BLaER1 treated with 17β-estradiol and CSF1 and Interleukin-3, amounts not matched to agents 10 nM and 100 nM (cell line): ENCODE measurements at regions not wholly inside any gene's neighbourhood (a gene's known extent, or its start where the extent isn't known, plus 50 kb on each side); places are given as distances from the start of the nearest gene placed in this dataset.
"Not testable (repeated sequence)": the region's sequence is repeated elsewhere in the genome, so short reads cannot be mapped to it uniquely, and the experiment has no call there.

Experiments used
- H3K27ac ChIP-seq, 11 experiments: shearing (Covaris generic); formaldehyde crosslinking; 2 replicates each; pipeline ENCODE4 v1.8.1; 2022
- H3K27me3 ChIP-seq, 11 experiments: shearing (Covaris generic); formaldehyde crosslinking; 2 replicates each; pipeline ENCODE4 v1.8.1; 2022
- H3K36me3 ChIP-seq, 11 experiments: shearing (Covaris generic); formaldehyde crosslinking; 2 replicates each; pipeline ENCODE4 v1.8.1; 2022
- H3K4me1 ChIP-seq, 10 experiments: shearing (Covaris generic); formaldehyde crosslinking; 2 replicates each; pipeline ENCODE4 v1.8.1; 2022
- H3K4me2 ChIP-seq, 11 experiments: shearing (Covaris generic); formaldehyde crosslinking; 2 replicates each; pipeline ENCODE4 v1.8.1; 2022
- H3K4me3 ChIP-seq, 10 experiments: shearing (Covaris generic); formaldehyde crosslinking; 2 replicates each; pipeline ENCODE4 v1.8.1; 2022
- H3K9ac ChIP-seq, 11 experiments: shearing (Covaris generic); formaldehyde crosslinking; 2 replicates each; pipeline ENCODE4 v1.8.1; 2022
- H3K9me3 ChIP-seq, 11 experiments: shearing (Covaris generic); formaldehyde crosslinking; replicated peaks in 1 of 11; 2 replicates each; pipeline ENCODE4 v1.8.1; 2022
- H4K20me1 ChIP-seq, 11 experiments: shearing (Covaris generic); formaldehyde crosslinking; 2 replicates each; pipeline ENCODE4 v1.8.1; 2022
- Cebpa-rat ChIP-seq, 11 experiments: shearing (Covaris generic); IDR thresholded peaks; 2 replicates each; pipeline ENCODE4 v1.8.1; 2022

GRCh38 chr6:144413418-144413817 lies 128.3 kb downstream of the UTRN start:
- H3K36me3 ChIP-seq, result peaks cover 20 to 54% (median 32%) of the 10 kb centered on the region in 11 experiments; a peak in 20 of 22 replicates
- no peaks in the 10 kb centered on the region for H3K27me3 ChIP-seq
- no peak for TF ChIP-seq Cebpa-rat (IDR thresholded peaks at IDR 0.05)
- peaks cover 0 to 10% (median 1%) of the 10 kb centered on the region in 10 experiments; a peak in 13 of 20 replicates for H3K4me1 ChIP-seq
- H3K27ac ChIP-seq, result no peak overlapping the region
- H3K4me2 ChIP-seq, result no peak overlapping the region
- H3K4me3 ChIP-seq, result no peak overlapping the region
- no peak overlapping the region for H3K9ac ChIP-seq
- peaks cover 0 to 13% (median 7%) of the 10 kb centered on the region in 11 experiments; a peak in 11 of 22 replicates for H3K9me3 ChIP-seq
- peaks cover 27 to 100% (median 76%) of the 10 kb centered on the region in 11 experiments for H4K20me1 ChIP-seq

GRCh38 chr6:144415014-144415413 lies 129.9 kb downstream of the UTRN start:
- no peak for TF ChIP-seq Cebpa-rat (IDR thresholded peaks at IDR 0.05)
- Histone ChIP-seq H3K9me3 (peaks cover 0 to 9% (median 7%) of the 10 kb centered on the region in 11 experiments; a peak in 10 of 22 replicates), H3K9ac (no peak overlapping the region), H3K4me2 (no peak overlapping the region), H3K27ac (no peak overlapping the region), H3K4me3 (no peak overlapping the region), H3K4me1 (peaks cover 0 to 17% (median 11%) of the 10 kb centered on the region in 10 experiments; a peak in 16 of 20 replicates), H4K20me1 (peaks cover 40 to 100% (median 75%) of the 10 kb centered on the region in 11 experiments), H3K27me3 (no peaks in the 10 kb centered on the region), H3K36me3 (peaks cover 13 to 38% (median 22%) of the 10 kb centered on the region in 11 experiments; a peak in 19 of 22 replicates)

GRCh38 chr6:144415835-144416237 lies 130.7 kb downstream of the UTRN start:
- peaks cover 7 to 35% (median 22%) of the 10 kb centered on the region in 11 experiments; a peak in 20 of 22 replicates for H3K36me3 ChIP-seq
- no peak overlapping the region for H3K4me3 ChIP-seq
- H3K9ac ChIP-seq, result no peak overlapping the region
- no peak overlapping the region for H3K4me2 ChIP-seq
- no peak overlapping the region for H3K27ac ChIP-seq
- no peak for TF ChIP-seq Cebpa-rat (IDR thresholded peaks at IDR 0.05)
- H4K20me1 ChIP-seq, result peaks cover 37 to 100% (median 75%) of the 10 kb centered on the region in 11 experiments
- H3K9me3 ChIP-seq, result peaks cover 0 to 9% (median 7%) of the 10 kb centered on the region in 11 experiments; a peak in 10 of 22 replicates
- peaks cover 0 to 17% (median 11%) of the 10 kb centered on the region in 10 experiments; a peak in 16 of 20 replicates for H3K4me1 ChIP-seq
- no peaks in the 10 kb centered on the region for H3K27me3 ChIP-seq

- TF ChIP-seq Cebpa-rat (IDR thresholded peaks at IDR 0.05), result no peak
- no peak overlapping the region for H3K4me3 ChIP-seq
- peaks cover 0 to 17% (median 11%) of the 10 kb centered on the region in 10 experiments; a peak in 16 of 20 replicates for H3K4me1 ChIP-seq
- H3K36me3 ChIP-seq, result peaks cover 7 to 35% (median 22%) of the 10 kb centered on the region in 11 experiments; a peak in 21 of 22 replicates
- no peaks in the 10 kb centered on the region for H3K27me3 ChIP-seq
- H3K27ac ChIP-seq, result no peak overlapping the region
- no peak overlapping the region for H3K4me2 ChIP-seq
- H3K9ac ChIP-seq, result no peak overlapping the region
- peaks cover 35 to 100% (median 75%) of the 10 kb centered on the region in 11 experiments for H4K20me1 ChIP-seq
- H3K9me3 ChIP-seq, result peaks cover 0 to 9% (median 7%) of the 10 kb centered on the region in 11 experiments; a peak in 10 of 22 replicates
Measured at GRCh38 chr6:144416244-144416643, 131.1 kb downstream of the UTRN start.

- peaks cover 0 to 17% (median 11%) of the 10 kb centered on the region in 10 experiments; a peak in 16 of 20 replicates for H3K4me1 ChIP-seq
- no peaks in the 10 kb centered on the region for H3K27me3 ChIP-seq
Measured at GRCh38 chr6:144416773-144417172, 131.6 kb downstream of the UTRN start.

GRCh38 chr6:144417681-144418080 lies 132.5 kb downstream of the UTRN start:
- H3K4me2 ChIP-seq, result no peak overlapping the region
- no peak overlapping the region for H3K4me3 ChIP-seq
- TF ChIP-seq Cebpa-rat (IDR thresholded peaks at IDR 0.05), result no peak
- peaks cover 30 to 99% (median 70%) of the 10 kb centered on the region in 11 experiments for H4K20me1 ChIP-seq
- no peak overlapping the region for H3K9ac ChIP-seq
- H3K27ac ChIP-seq, result no peak overlapping the region
- H3K36me3 ChIP-seq, result peaks cover 18 to 42% (median 30%) of the 10 kb centered on the region in 11 experiments; a peak in 21 of 22 replicates
- peaks cover 0 to 9% (median 7%) of the 10 kb centered on the region in 11 experiments; a peak in 10 of 22 replicates for H3K9me3 ChIP-seq
- no peaks in the 10 kb centered on the region for H3K27me3 ChIP-seq
- peaks cover 0 to 17% (median 11%) of the 10 kb centered on the region in 10 experiments; a peak in 16 of 20 replicates for H3K4me1 ChIP-seq

More at GRCh38 chr6:144416773-144417172, 131.6 kb downstream of the UTRN start:
- H3K36me3 ChIP-seq, result peaks cover 9 to 35% (median 21%) of the 10 kb centered on the region in 11 experiments; a peak in 21 of 22 replicates
- no peak overlapping the region for H3K9ac ChIP-seq
- no peak for TF ChIP-seq Cebpa-rat (IDR thresholded peaks at IDR 0.05)
- H3K27ac ChIP-seq, result no peak overlapping the region
- H3K4me3 ChIP-seq, result no peak overlapping the region
- H4K20me1 ChIP-seq, result peaks cover 30 to 99% (median 70%) of the 10 kb centered on the region in 11 experiments
- peaks cover 0 to 9% (median 7%) of the 10 kb centered on the region in 11 experiments; a peak in 10 of 22 replicates for H3K9me3 ChIP-seq
- H3K4me2 ChIP-seq, result no peak overlapping the region

- Histone ChIP-seq H3K27me3 (no peaks in the 10 kb centered on the region), H4K20me1 (peaks cover 30 to 95% (median 68%) of the 10 kb centered on the region in 11 experiments), H3K4me2 (peak overlapping the region in 7 of 11 experiments; percentile 13 to 50 (median 43); a peak in 11 of 22 replicates), H3K4me1 (peaks cover 0 to 17% (median 11%) of the 10 kb centered on the region in 10 experiments; a peak in 16 of 20 replicates), H3K36me3 (peaks cover 24 to 43% (median 35%) of the 10 kb centered on the region in 11 experiments; a peak in 21 of 22 replicates), H3K27ac (no peak overlapping the region), H3K9ac (no peak overlapping the region), H3K9me3 (no peaks in the 10 kb centered on the region), H3K4me3 (no peak overlapping the region)
- no peak for TF ChIP-seq Cebpa-rat (IDR thresholded peaks at IDR 0.05)
Measured at GRCh38 chr6:144418959-144419545, 133.9 kb downstream of the UTRN start.

- no peak for TF ChIP-seq Cebpa-rat (IDR thresholded peaks at IDR 0.05)
- H3K27me3 ChIP-seq, result no peaks in the 10 kb centered on the region
- peaks cover 15 to 54% (median 30%) of the 10 kb centered on the region in 11 experiments; a peak in 20 of 22 replicates for H4K20me1 ChIP-seq
- H3K4me1 ChIP-seq, result peaks cover 0 to 13% (median 10%) of the 10 kb centered on the region in 10 experiments; a peak in 15 of 20 replicates
- no peak overlapping the region for H3K4me3 ChIP-seq
- no peaks in the 10 kb centered on the region for H3K9me3 ChIP-seq
- no peak overlapping the region for H3K9ac ChIP-seq
- H3K4me2 ChIP-seq, result no peak overlapping the region
- no peak overlapping the region for H3K27ac ChIP-seq
- H3K36me3 ChIP-seq, result peaks cover 59 to 79% (median 69%) of the 10 kb centered on the region in 11 experiments
Measured at GRCh38 chr6:144423167-144423566, 138.0 kb downstream of the UTRN start.

- H4K20me1 ChIP-seq, result peaks cover 0 to 6% (median 0%) of the 10 kb centered on the region in 11 experiments; a peak in 1 of 22 replicates
- H3K9me3 ChIP-seq, result peaks cover 8 to 23% (median 17%) of the 10 kb centered on the region in 11 experiments; a peak in 20 of 22 replicates
- H3K4me2 ChIP-seq, result no peak overlapping the region
- peaks cover 78 to 87% (median 83%) of the 10 kb centered on the region in 11 experiments for H3K36me3 ChIP-seq
- no peak overlapping the region for H3K27ac ChIP-seq
- no peak overlapping the region for H3K4me3 ChIP-seq
- H3K9ac ChIP-seq, result no peak overlapping the region
- TF ChIP-seq Cebpa-rat (IDR thresholded peaks at IDR 0.05), result no peak
- no peaks in the 10 kb centered on the region for H3K27me3 ChIP-seq
- H3K4me1 ChIP-seq, result no peaks in the 10 kb centered on the region
Measured at GRCh38 chr6:144429753-144430152, 144.6 kb downstream of the UTRN start.

GRCh38 chr6:144433446-144433845 lies 148.3 kb downstream of the UTRN start:
- Histone ChIP-seq H3K9me3 (peaks cover 10 to 34% (median 26%) of the 10 kb centered on the region in 11 experiments; a peak in 21 of 22 replicates), H4K20me1 (peaks cover 0 to 10% (median 0%) of the 10 kb centered on the region in 11 experiments; a peak in 3 of 22 replicates), H3K36me3 (peaks cover 80 to 85% (median 82%) of the 10 kb centered on the region in 11 experiments)
- H3K4me3 ChIP-seq, H3K9ac ChIP-seq, H3K4me2 ChIP-seq, H3K4me1 ChIP-seq, H3K27ac ChIP-seq, H3K27me3 ChIP-seq: not testable (repeated sequence)
